GM12874 (cell line): ENCODE measurements at regions not wholly inside any gene's neighbourhood (a gene's known extent, or its start where the extent isn't known, plus 50 kb on each side); places are given as distances from the start of the nearest gene placed in this dataset.

Source experiments
- CTCF ChIP-seq: IDR thresholded peaks from 2 replicates; pipeline ENCODE4 v1.5.1; 2011; ENCODE audit warnings: low read depth, mild to moderate bottlenecking, control low read depth, low read length, moderate library complexity; ENCODE audit not compliant: insufficient read depth

- TF ChIP-seq CTCF: no peak
These were observed 261.0 kb downstream of the WDR11 start for GRCh38 chr10:121112136-121112535.

GRCh38 chr10:121112579-121113384 lies 261.6 kb downstream of the WDR11 start:
- TF ChIP-seq CTCF: no peak

- no peak for TF ChIP-seq CTCF
These were observed 262.2 kb downstream of the WDR11 start for GRCh38 chr10:121113385-121113696.

GRCh38 chr10:121113911-121114310 lies 262.7 kb downstream of the WDR11 start:
- no peak for TF ChIP-seq CTCF

GRCh38 chr10:121115154-121115553 lies 264.0 kb downstream of the WDR11 start:
- no peak for TF ChIP-seq CTCF

GRCh38 chr10:121121462-121121861 lies 270.3 kb downstream of the WDR11 start:
- no peak for TF ChIP-seq CTCF

GRCh38 chr10:121127151-121127906 lies 276.2 kb downstream of the WDR11 start:
- no peak for TF ChIP-seq CTCF
